DMS79 (cell line): ENCODE measurements at regions not wholly inside any gene's neighbourhood (a gene's known extent, or its start where the extent isn't known, plus 50 kb on each side); places are given as distances from the start of the nearest gene placed in this dataset.
"Not testable (repeated sequence)": the region's sequence is repeated elsewhere in the genome, so short reads cannot be mapped to it uniquely, and the experiment has no call there.

Experiments used
- DNase-seq: peaks from one replicate; lab custom pipeline; 2025; lab: John Stamatoyannopoulos, UW

- no peak for DNase-seq
Observed at GRCh38 chr20:6662309-6662708, 105.2 kb upstream of the BMP2 start.

GRCh38 chr20:6660441-6660840 lies 107.0 kb upstream of the BMP2 start:
- DNase-seq = no peak

- not testable (repeated sequence) for DNase-seq
Observed at GRCh38 chr20:6658909-6659308, 108.6 kb upstream of the BMP2 start.

- no peak for DNase-seq
Observed at GRCh38 chr20:6657904-6658303, 109.6 kb upstream of the BMP2 start.

- no peak for DNase-seq
Observed at GRCh38 chr20:6657111-6657510, 110.4 kb upstream of the BMP2 start.

- DNase-seq = no peak
Observed at GRCh38 chr20:6654513-6655252, 112.8 kb upstream of the BMP2 start.

GRCh38 chr20:6651561-6651960 lies 115.9 kb upstream of the BMP2 start:
- no peak for DNase-seq

- no peak for DNase-seq
Observed at GRCh38 chr20:6651016-6651415, 116.5 kb upstream of the BMP2 start.

GRCh38 chr20:6646021-6646636 lies 121.4 kb upstream of the BMP2 start:
- no peak for DNase-seq

- DNase-seq = no peak
Observed at GRCh38 chr20:6644813-6645628, 122.5 kb upstream of the BMP2 start.

- DNase-seq = no peak
Observed at GRCh38 chr20:6641012-6641411, 126.5 kb upstream of the BMP2 start.

- no peak for DNase-seq
Observed at GRCh38 chr20:6637160-6637579, 130.3 kb upstream of the BMP2 start.

GRCh38 chr20:6636209-6637159 lies 131.0 kb upstream of the BMP2 start:
- no peak for DNase-seq

GRCh38 chr20:6635034-6635736 lies 132.3 kb upstream of the BMP2 start:
- no peak for DNase-seq

- no peak for DNase-seq
Observed at GRCh38 chr20:6632187-6632586, 135.3 kb upstream of the BMP2 start.

GRCh38 chr20:6630514-6630913 lies 137.0 kb upstream of the BMP2 start:
- DNase-seq = no peak

GRCh38 chr20:6629564-6629963 lies 137.9 kb upstream of the BMP2 start:
- no peak for DNase-seq

- no peak for DNase-seq
Observed at GRCh38 chr20:6626805-6627204, 140.7 kb upstream of the BMP2 start.

GRCh38 chr20:6623989-6624388 lies 143.5 kb upstream of the BMP2 start:
- no peak for DNase-seq

- DNase-seq = no peak
Observed at GRCh38 chr20:6622041-6622440, 145.4 kb upstream of the BMP2 start.

GRCh38 chr20:6618051-6618450 lies 149.4 kb upstream of the BMP2 start:
- no peak for DNase-seq
